ENCODE measurements at regions not wholly inside any gene's neighbourhood (a gene's known extent, or its start where the extent isn't known, plus 50 kb on each side); places are given as distances from the start of the nearest gene placed in this dataset.

- 79 to 88% methylated on average over 3 of the region's 3 CpGs for WGBS, 2 donors
- TF ChIP-seq EP300 (IDR thresholded peaks at IDR 0.05), result no peak
- TF ChIP-seq CTCF (IDR thresholded peaks at IDR 0.05), result no peak
- TF ChIP-seq POLR2A (IDR thresholded peaks at IDR 0.05), result no peak
- H3K27ac ChIP-seq, result no peak overlapping the region
These were observed 477.9 kb downstream of the STIM2 start for GRCh38 chr4:27338530-27338929.

GRCh38 chr4:27343411-27343810 is 482.8 kb downstream of the STIM2 start:
- no peak overlapping the region for H3K4me3 ChIP-seq
- no peaks in the 10 kb centered on the region for H3K4me1 ChIP-seq
- H3K27me3 ChIP-seq, result no peaks in the 10 kb centered on the region
- no peaks in the 10 kb centered on the region for H3K9me3 ChIP-seq
- no peak for TF ChIP-seq CTCF (IDR thresholded peaks at IDR 0.05)
- no peak for TF ChIP-seq EP300 (IDR thresholded peaks at IDR 0.05)
- TF ChIP-seq POLR2A (IDR thresholded peaks at IDR 0.05), result no peak
- H3K36me3 ChIP-seq, result no peaks in the 10 kb centered on the region
- H3K27ac ChIP-seq, result no peak overlapping the region
- DNase-seq (ENCODE audit: low spot score in 2 of 2), result no peak
- WGBS, 2 donors, result 23 to 24% methylated on average over 3 of the region's 3 CpGs

More at GRCh38 chr4:27338530-27338929, 477.9 kb downstream of the STIM2 start:
- no peak overlapping the region for H3K4me3 ChIP-seq
- H3K36me3 ChIP-seq, result no peaks in the 10 kb centered on the region
- no peak for DNase-seq (ENCODE audit: low spot score in 2 of 2)
- H3K9me3 ChIP-seq, result peaks cover 0 to 6% (median 0%) of the 10 kb centered on the region in 4 donors
- H3K27me3 ChIP-seq, result no peaks in the 10 kb centered on the region
- H3K4me1 ChIP-seq, result no peaks in the 10 kb centered on the region

GRCh38 chr4:27350161-27350560 is 489.5 kb downstream of the STIM2 start:
- Histone ChIP-seq H3K4me3 (no peak overlapping the region), H3K27me3 (no peaks in the 10 kb centered on the region), H3K4me1 (no peaks in the 10 kb centered on the region), H3K36me3 (no peaks in the 10 kb centered on the region), H3K27ac (no peak overlapping the region), H3K9me3 (peaks cover 0 to 9% (median 2%) of the 10 kb centered on the region in 4 donors)
- 84 to 91% methylated on average over 3 of the region's 3 CpGs for WGBS, 2 donors
- no peak for DNase-seq (ENCODE audit: low spot score in 2 of 2)
- no peak for TF ChIP-seq POLR2A (IDR thresholded peaks at IDR 0.05)
- no peak for TF ChIP-seq EP300 (IDR thresholded peaks at IDR 0.05)
- TF ChIP-seq CTCF (IDR thresholded peaks at IDR 0.05), result no peak

- Histone ChIP-seq H3K36me3 (no peaks in the 10 kb centered on the region), H3K4me3 (no peak overlapping the region), H3K9me3 (peaks cover 0 to 9% (median 2%) of the 10 kb centered on the region in 4 donors), H3K27me3 (no peaks in the 10 kb centered on the region), H3K4me1 (no peaks in the 10 kb centered on the region), H3K27ac (no peak overlapping the region)
- DNase-seq (ENCODE audit: low spot score in 2 of 2), result no peak
- WGBS, 2 donors, result 59 to 60% methylated on average over 6 of the region's 6 CpGs
- TF ChIP-seq EP300 (IDR thresholded peaks at IDR 0.05), result no peak
- TF ChIP-seq CTCF (IDR thresholded peaks at IDR 0.05), result no peak
- TF ChIP-seq POLR2A (IDR thresholded peaks at IDR 0.05), result no peak
These were observed 496.6 kb downstream of the STIM2 start for GRCh38 chr4:27357283-27357682.

GRCh38 chr4:27358269-27358668 is 497.6 kb downstream of the STIM2 start:
- Histone ChIP-seq H3K4me3 (no peak overlapping the region), H3K27me3 (no peaks in the 10 kb centered on the region), H3K27ac (no peak overlapping the region), H3K4me1 (no peaks in the 10 kb centered on the region), H3K9me3 (peaks cover 0 to 8% (median 2%) of the 10 kb centered on the region in 4 donors), H3K36me3 (no peaks in the 10 kb centered on the region)
- no peak for DNase-seq (ENCODE audit: low spot score in 2 of 2)
- WGBS, 2 donors, result 68 to 73% methylated on average over 2 of the region's 2 CpGs
- TF ChIP-seq CTCF (IDR thresholded peaks at IDR 0.05), result no peak

Data from tibial nerve (tissue), 4 donors.